Fibroblast of lung (primary cell): ENCODE measurements at regions not wholly inside any gene's neighbourhood (a gene's known extent, or its start where the extent isn't known, plus 50 kb on each side); places are given as distances from the start of the nearest gene placed in this dataset.

Experiments
- DNase-seq, 2 donors: peaks; one replicate each; pipeline versions ENCODE4 v3.0.0 to v3.0.0-alpha.2; 2010; ENCODE audit warnings: low read depth in 2 of 2
- H2AFZ ChIP-seq: 2 replicates; pipeline ENCODE4 v1.5.1; 2012; ENCODE audit warnings: low read length, control low read depth, inconsistent platforms
- H3K27ac ChIP-seq: 2 replicates; pipeline ENCODE4 v1.5.1; 2011; ENCODE audit warnings: low read length, control low read depth; ENCODE audit not compliant: insufficient read depth
- H3K27me3 ChIP-seq: 2 replicates; pipeline ENCODE4 v1.5.1; 2011; ENCODE audit warnings: mild to moderate bottlenecking, low read length; ENCODE audit not compliant: control insufficient read depth, insufficient read depth
- H3K36me3 ChIP-seq: 2 replicates; pipeline ENCODE4 v1.5.1; 2011; ENCODE audit warnings: low read length; ENCODE audit not compliant: control insufficient read depth, insufficient read depth
- H3K4me1 ChIP-seq: 2 replicates; pipeline ENCODE4 v1.5.1; 2011; ENCODE audit warnings: low read length; ENCODE audit not compliant: control insufficient read depth, insufficient read depth; ENCODE audit errors: extremely low read depth
- H3K4me2 ChIP-seq: 2 replicates; pipeline ENCODE4 v1.5.1; 2011; ENCODE audit warnings: low read length, control low read depth; ENCODE audit not compliant: insufficient read depth; ENCODE audit errors: extremely low read depth
- H3K4me3 ChIP-seq, 4 experiments: fragments of 200-600 bp in 1 of 4; sonication (generic) in 1 of 4; replicated peaks in 1 of 4; 2 replicates each; pipeline ENCODE4 v1.5.1; 2011 to 2016; ENCODE audit warnings: low read length in 4 of 4, low read depth in 3 of 4, mild to moderate bottlenecking in 3 of 4, control low read depth in 2 of 4, inconsistent platforms in 1 of 4, mixed read lengths in 1 of 4; ENCODE audit not compliant: insufficient read depth in 1 of 4; ENCODE audit errors: control extremely low read depth in 1 of 4
- H3K79me2 ChIP-seq: 2 replicates; pipeline ENCODE4 v1.5.1; 2012; ENCODE audit warnings: mild to moderate bottlenecking, low read length, inconsistent platforms; ENCODE audit not compliant: control insufficient read depth, insufficient read depth
- H3K9ac ChIP-seq: 2 replicates; pipeline ENCODE4 v1.5.1; 2011; ENCODE audit warnings: mild to moderate bottlenecking, low read length, control low read depth; ENCODE audit not compliant: insufficient read depth
- H3K9me3 ChIP-seq: 2 replicates; pipeline ENCODE4 v1.5.1; 2012; ENCODE audit warnings: low read depth, low read length; ENCODE audit not compliant: control insufficient read depth, insufficient read depth
- H4K20me1 ChIP-seq: 2 replicates; pipeline ENCODE4 v1.5.1; 2011; ENCODE audit warnings: low read length; ENCODE audit not compliant: control insufficient read depth, insufficient read depth; ENCODE audit errors: extremely low read depth
- CTCF ChIP-seq, 2 donors: IDR thresholded peaks in 1 of 2; conservative IDR thresholded peaks in 1 of 2; 1 replicate in 1 of 2; 2 replicates in 1 of 2; pipeline ENCODE4 v1.5.1; 2011 to 2012; ENCODE audit warnings: low read length in 2 of 2, control low read depth in 1 of 2, inconsistent platforms in 1 of 2, low read depth in 1 of 2, mild to moderate bottlenecking in 1 of 2
- EZH2 ChIP-seq: IDR thresholded peaks from 2 replicates; pipeline ENCODE4 v1.5.1; 2012; ENCODE audit warnings: low read length, control low read depth, mild to moderate bottlenecking; ENCODE audit errors: missing control alignments

DNA sequence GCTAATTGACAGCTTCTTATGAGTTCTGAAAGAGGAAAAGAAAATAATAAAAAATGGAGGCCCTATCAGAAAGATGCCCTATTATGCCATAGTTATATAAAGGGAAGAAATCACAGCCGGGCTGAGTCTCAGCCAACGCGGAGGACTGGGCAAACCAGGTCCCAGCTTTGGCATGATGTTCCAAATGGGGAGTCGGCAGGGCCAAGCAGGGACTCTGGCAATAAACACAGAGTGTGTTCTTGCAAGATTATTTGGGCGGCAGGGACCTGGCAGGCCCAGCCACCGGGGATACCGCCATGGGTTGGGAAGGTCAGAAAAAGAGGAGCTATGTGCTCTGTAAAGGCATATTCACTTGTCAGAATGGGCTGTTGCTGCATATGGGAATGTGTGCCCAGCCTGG lies 694.9 kb downstream of the BCL11A start:
- Histone ChIP-seq H2AFZ (no peak overlapping the region), H3K27me3 (no peaks in the 10 kb centered on the region), H3K27ac (no peak overlapping the region), H3K4me2 (no peak overlapping the region), H3K4me1 (no peaks in the 10 kb centered on the region), H3K4me3 (no peak overlapping the region), H3K9me3 (no peaks in the 10 kb centered on the region), H4K20me1 (no peaks in the 10 kb centered on the region), H3K9ac (no peak overlapping the region), H3K79me2 (no peaks in the 10 kb centered on the region), H3K36me3 (no peaks in the 10 kb centered on the region)
- DNase-seq = no peak
- TF ChIP-seq EZH2 = no peak

DNA sequence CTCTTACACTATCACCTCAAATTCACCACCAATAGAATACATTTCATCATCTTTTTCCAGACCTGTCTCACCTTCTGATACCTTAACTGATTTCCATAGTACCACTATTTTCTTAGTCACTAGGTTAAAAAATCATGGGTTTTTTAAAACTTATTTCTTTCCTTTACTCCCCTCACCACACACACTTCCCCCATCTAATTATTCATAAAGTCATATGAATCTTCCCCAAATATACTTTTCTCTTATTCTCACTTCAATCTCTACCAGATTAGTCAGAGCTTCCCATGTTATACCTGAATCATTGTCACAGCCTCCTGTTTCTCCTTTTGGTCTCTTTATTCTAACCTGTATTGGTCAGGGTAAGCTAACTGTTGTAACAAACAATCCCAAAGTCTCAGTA lies 696.3 kb downstream of the BCL11A start:
- no peaks in the 10 kb centered on the region for H3K79me2 ChIP-seq
- no peak overlapping the region for H3K4me3 ChIP-seq
- H3K27ac ChIP-seq = no peak overlapping the region
- no peak for DNase-seq
- no peaks in the 10 kb centered on the region for H3K9me3 ChIP-seq
- H3K36me3 ChIP-seq = no peaks in the 10 kb centered on the region
- H3K27me3 ChIP-seq = no peaks in the 10 kb centered on the region
- H4K20me1 ChIP-seq = no peaks in the 10 kb centered on the region
- no peak overlapping the region for H2AFZ ChIP-seq
- no peak overlapping the region for H3K9ac ChIP-seq
- H3K4me1 ChIP-seq = no peaks in the 10 kb centered on the region
- TF ChIP-seq EZH2 (no peak), CTCF (conservative IDR thresholded peaks at IDR 0.05 in 1 of 2, IDR thresholded peaks at IDR 0.05 in 1 of 2; ENCODE audit: low read depth in 1 of 2, low read length in 2 of 2) (no peak)
- H3K4me2 ChIP-seq = no peak overlapping the region

DNA sequence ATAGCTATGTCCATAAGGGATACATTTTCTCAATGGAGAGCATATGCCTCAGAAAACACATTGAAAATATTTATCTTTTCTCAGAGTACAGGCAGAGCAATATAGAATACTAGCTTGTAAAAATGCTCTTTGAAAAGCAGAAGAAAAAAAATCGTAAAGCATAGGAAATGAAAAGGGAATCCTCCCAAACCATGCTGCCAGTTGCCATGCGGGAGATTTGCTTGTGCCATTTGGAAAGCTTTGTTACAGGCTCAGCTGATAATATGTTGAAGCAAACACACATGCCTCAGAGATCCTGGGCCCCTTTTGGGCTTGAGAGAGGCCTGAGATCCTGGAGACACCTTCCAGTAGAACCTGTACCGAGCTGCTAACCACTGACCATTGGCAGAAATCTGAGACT lies 697.1 kb downstream of the BCL11A start:
- Histone ChIP-seq H3K27me3 (no peaks in the 10 kb centered on the region), H3K9ac (no peak overlapping the region), H3K9me3 (no peaks in the 10 kb centered on the region), H3K4me2 (no peak overlapping the region), H3K27ac (no peak overlapping the region), H4K20me1 (no peaks in the 10 kb centered on the region), H3K4me3 (no peak overlapping the region), H2AFZ (no peak overlapping the region), H3K79me2 (no peaks in the 10 kb centered on the region), H3K36me3 (no peaks in the 10 kb centered on the region), H3K4me1 (no peaks in the 10 kb centered on the region)
- TF ChIP-seq CTCF (conservative IDR thresholded peaks at IDR 0.05 in 1 of 2, IDR thresholded peaks at IDR 0.05 in 1 of 2; ENCODE audit: low read depth in 1 of 2, low read length in 2 of 2) = no peak
- no peak for DNase-seq

DNA sequence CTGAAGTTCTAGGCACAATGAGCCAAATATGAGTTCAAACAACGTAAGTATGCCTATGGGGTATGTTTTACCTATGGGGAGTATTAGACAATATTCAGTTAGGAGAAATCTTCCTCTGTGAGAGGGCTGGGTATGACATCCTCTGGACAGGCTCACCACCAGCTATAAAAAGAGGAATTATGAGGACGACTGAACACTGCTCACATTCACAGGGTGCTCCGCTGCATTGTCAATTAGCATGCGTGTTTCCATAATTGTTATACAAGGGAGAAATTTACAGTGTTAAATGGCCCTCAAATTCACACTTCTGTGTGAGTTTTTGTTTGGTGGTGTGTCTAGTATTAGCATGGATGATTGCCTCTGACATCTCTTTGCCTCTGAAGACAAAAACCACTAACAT lies 700.4 kb downstream of the BCL11A start:
- no peaks in the 10 kb centered on the region for H3K4me1 ChIP-seq
- H3K4me2 ChIP-seq = no peak overlapping the region
- H3K9ac ChIP-seq = no peak overlapping the region
- H3K27me3 ChIP-seq = no peaks in the 10 kb centered on the region
- H3K4me3 ChIP-seq = no peak overlapping the region
- no peak overlapping the region for H2AFZ ChIP-seq
- no peaks in the 10 kb centered on the region for H3K36me3 ChIP-seq
- no peaks in the 10 kb centered on the region for H3K79me2 ChIP-seq
- H4K20me1 ChIP-seq = no peaks in the 10 kb centered on the region
- no peak for TF ChIP-seq CTCF (conservative IDR thresholded peaks at IDR 0.05 in 1 of 2, IDR thresholded peaks at IDR 0.05 in 1 of 2; ENCODE audit: low read depth in 1 of 2, low read length in 2 of 2)
- no peak for TF ChIP-seq EZH2
- H3K27ac ChIP-seq = no peak overlapping the region
- no peaks in the 10 kb centered on the region for H3K9me3 ChIP-seq
- DNase-seq = no peak
